HEK293T (cell line): ENCODE measurements at regions not wholly inside any gene's neighbourhood (a gene's known extent, or its start where the extent isn't known, plus 50 kb on each side); places are given as distances from the start of the nearest gene placed in this dataset.
"Not testable (repeated sequence)": the region's sequence is repeated elsewhere in the genome, so short reads cannot be mapped to it uniquely, and the experiment has no call there.

Experiments used
- CTCF ChIA-PET: fragments of 350-600 bp; formaldehyde crosslinking; extraction: SDS; loops from one replicate; lab custom pipeline; 2021; ENCODE audit warnings: antibody characterized with exemption, inconsistent platforms; lab: Yijun Ruan, JAX
- POLR2A ChIA-PET: fragments of 350-600 bp; formaldehyde crosslinking; extraction: SDS; loops from one replicate; lab custom pipeline; 2020; ENCODE audit warnings: antibody characterized with exemption, inconsistent platforms; lab: Yijun Ruan, JAX
- DNase-seq: peaks from one replicate; pipeline ENCODE4 v3.0.0; 2012; ENCODE audit warnings: mixed read lengths; ENCODE audit errors: extremely low spot score
- ARNT ChIP-seq: fragments of 450-650 bp; IDR thresholded peaks from 2 replicates; pipeline ENCODE4 v1.6.1; 2017; ENCODE audit warnings: mild to moderate bottlenecking
- BHLHE40 ChIP-seq: fragments of 450-650 bp; IDR thresholded peaks from 2 replicates; pipeline ENCODE4 v1.6.1; 2016; ENCODE audit warnings: mild to moderate bottlenecking, moderate library complexity, borderline replicate concordance
- CTBP1 ChIP-seq: fragments of 450-650 bp; IDR thresholded peaks from 2 replicates; pipeline ENCODE4 v1.6.1; 2016; ENCODE audit warnings: borderline replicate concordance
- ELF4 ChIP-seq: fragments of 450-650 bp; IDR thresholded peaks from 2 replicates; pipeline ENCODE4 v1.6.1; 2017; ENCODE audit warnings: antibody characterized with exemption
- FOXA1 ChIP-seq: fragments of 450-650 bp; IDR thresholded peaks from 2 replicates; pipeline ENCODE4 v1.6.1; 2016; ENCODE audit warnings: mild to moderate bottlenecking
- FOXK2 ChIP-seq: fragments of 450-650 bp; IDR thresholded peaks from 2 replicates; pipeline ENCODE4 v1.6.1; 2016; ENCODE audit warnings: mild to moderate bottlenecking
- FOXM1 ChIP-seq: fragments of 450-650 bp; IDR thresholded peaks from 2 replicates; pipeline ENCODE4 v1.6.1; 2017; ENCODE audit warnings: mild to moderate bottlenecking, borderline replicate concordance
- HDGF ChIP-seq: fragments of 450-650 bp; IDR thresholded peaks from 2 replicates; pipeline ENCODE4 v1.6.1; 2017; ENCODE audit warnings: antibody characterized with exemption, borderline replicate concordance
- L3MBTL2 ChIP-seq: fragments of 450-650 bp; conservative IDR thresholded peaks from 2 replicates; pipeline ENCODE4 v1.6.1; 2016; ENCODE audit warnings: mild to moderate bottlenecking
- LEF1 ChIP-seq: fragments of 450-650 bp; IDR thresholded peaks from 2 replicates; pipeline ENCODE4 v1.6.1; 2017; ENCODE audit warnings: mild to moderate bottlenecking, borderline replicate concordance
- NFRKB ChIP-seq: fragments of 450-650 bp; IDR thresholded peaks from 2 replicates; pipeline ENCODE4 v1.6.1; 2016; ENCODE audit warnings: mild to moderate bottlenecking, moderate library complexity
- SP1 ChIP-seq: fragments of 450-650 bp; IDR thresholded peaks from 2 replicates; pipeline ENCODE4 v1.6.1; 2017
- SUZ12 ChIP-seq: fragments of 450-650 bp; IDR thresholded peaks from 2 replicates; pipeline ENCODE4 v1.6.1; 2016; ENCODE audit warnings: mild to moderate bottlenecking
- TARDBP ChIP-seq: fragments of 450-650 bp; IDR thresholded peaks from 2 replicates; pipeline ENCODE4 v1.6.1; 2016
- ZNF384 ChIP-seq: fragments of 450-650 bp; IDR thresholded peaks from 2 replicates; pipeline ENCODE4 v1.6.1; 2016
- TF ChIP-seq, protein P1 (sequence below): fragments of 450-650 bp; IDR thresholded peaks from 2 replicates; pipeline ENCODE4 v1.6.1; 2016

GRCh38 chr16:29132869-29133268 is 148.0 kb downstream of the LAT start:
- CTCF ChIA-PET, POLR2A ChIA-PET, DNase-seq: not testable (repeated sequence)

DNA sequence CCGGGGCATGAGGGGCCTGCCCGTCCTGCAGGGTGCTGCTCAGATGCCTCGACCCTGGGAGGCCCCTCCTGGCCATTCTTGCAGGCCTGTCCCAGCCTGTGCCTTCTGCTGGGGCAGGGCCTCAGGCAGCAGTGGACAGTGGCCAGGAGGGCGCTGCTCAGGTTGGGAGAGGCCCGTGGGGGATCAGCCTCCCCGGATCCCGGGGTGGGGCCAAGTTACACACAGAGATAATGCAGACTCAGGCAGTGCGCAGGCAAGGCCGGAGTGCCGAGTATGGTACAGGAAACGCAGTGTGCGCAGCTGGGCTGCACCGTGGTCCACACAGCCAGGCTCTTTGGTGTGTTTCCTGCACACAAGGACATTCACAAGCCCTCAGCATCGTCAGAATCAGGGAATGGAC is 147.6 kb downstream of the LAT start:
- POLR2A ChIA-PET, CTCF ChIA-PET, DNase-seq: not testable (repeated sequence)

DNA sequence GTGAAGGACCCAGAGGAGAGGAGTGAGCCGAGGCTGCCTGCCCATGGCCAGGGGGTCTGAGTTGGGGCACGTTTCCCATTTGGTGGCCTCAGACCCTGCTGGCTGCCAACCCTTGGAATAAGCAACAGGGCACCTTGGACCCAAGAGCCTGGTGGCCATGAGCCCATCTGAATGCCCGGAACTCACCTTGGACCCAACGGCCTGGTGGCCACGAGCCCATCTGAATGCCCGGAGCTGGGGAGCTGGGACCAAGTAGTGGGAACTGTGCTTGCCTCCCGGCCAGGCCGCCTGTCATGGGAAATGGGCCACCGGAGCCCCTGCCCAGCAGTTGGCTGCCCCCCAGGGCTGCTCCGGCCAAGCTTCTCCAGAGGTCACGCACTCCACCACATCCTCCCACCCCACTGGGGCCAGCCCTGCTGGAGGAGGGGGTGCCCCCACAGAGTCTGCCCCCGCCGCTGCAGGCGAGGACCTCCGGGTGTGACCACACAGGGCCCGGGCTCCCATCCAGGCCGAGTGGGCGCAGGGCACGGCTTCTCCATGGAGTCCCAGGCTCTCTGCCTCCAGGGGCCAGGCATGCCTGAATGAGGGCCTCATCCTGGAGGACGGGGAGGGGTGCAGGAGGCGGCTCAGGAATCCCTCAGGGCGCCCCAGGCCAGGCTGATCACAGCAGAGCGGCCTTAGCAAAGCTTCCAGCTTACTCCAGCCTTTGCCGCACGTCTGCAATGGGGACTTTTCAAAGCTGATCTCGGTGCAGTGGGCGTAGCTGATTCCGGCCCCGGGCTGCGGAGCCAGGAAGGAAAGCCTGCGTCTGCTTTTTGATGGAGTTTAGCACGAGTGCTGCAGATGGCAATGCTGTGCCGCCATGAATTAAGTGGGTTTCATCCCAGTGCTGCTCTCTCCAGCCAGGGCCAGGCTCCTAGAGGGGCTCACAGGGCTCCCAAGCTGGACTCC is 146.3 kb downstream of the LAT start:
- CTCF ChIA-PET, POLR2A ChIA-PET, DNase-seq: not testable (repeated sequence)

- DNase-seq, POLR2A ChIA-PET, CTCF ChIA-PET: not testable (repeated sequence)
Measured at GRCh38 chr16:29130131-29130711, 145.4 kb downstream of the LAT start.

- POLR2A ChIA-PET, CTCF ChIA-PET, DNase-seq: not testable (repeated sequence)
Measured at GRCh38 chr16:29129458-29130038, 144.7 kb downstream of the LAT start.

GRCh38 chr16:29128732-29129457 is 144.0 kb downstream of the LAT start:
- CTCF ChIA-PET, POLR2A ChIA-PET, DNase-seq: not testable (repeated sequence)

DNA sequence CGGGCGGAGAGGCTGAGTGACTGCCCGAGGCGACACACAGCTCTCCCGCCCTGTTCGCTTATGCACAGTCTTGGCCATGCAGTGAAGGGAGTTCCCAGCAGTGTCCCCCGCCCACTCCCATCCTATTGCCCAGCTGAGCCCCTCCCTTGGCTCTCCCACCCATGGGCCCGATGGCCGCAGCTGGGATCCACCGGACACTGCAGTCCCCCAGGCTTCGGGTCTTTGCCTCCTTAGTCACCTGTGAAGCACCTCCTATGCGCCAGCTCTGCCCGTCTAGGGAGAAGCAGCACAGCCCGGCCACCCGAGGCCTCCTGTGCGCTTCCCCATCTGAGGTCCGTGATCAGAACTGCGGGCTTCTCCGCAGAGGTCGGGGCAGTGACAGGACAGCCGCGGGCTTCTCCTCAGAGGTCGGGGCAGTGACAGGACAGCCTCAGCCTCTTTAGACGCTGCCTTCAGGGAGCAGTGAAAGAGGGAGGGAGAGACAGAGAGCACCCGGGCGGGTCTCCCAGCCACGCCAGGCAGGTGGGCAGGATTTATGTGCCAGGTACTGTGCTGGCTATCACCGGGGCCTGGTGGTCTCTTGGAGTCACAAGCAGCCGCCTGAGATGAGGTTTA is 143.1 kb downstream of the LAT start:
- POLR2A ChIA-PET, DNase-seq, CTCF ChIA-PET: not testable (repeated sequence)

DNA sequence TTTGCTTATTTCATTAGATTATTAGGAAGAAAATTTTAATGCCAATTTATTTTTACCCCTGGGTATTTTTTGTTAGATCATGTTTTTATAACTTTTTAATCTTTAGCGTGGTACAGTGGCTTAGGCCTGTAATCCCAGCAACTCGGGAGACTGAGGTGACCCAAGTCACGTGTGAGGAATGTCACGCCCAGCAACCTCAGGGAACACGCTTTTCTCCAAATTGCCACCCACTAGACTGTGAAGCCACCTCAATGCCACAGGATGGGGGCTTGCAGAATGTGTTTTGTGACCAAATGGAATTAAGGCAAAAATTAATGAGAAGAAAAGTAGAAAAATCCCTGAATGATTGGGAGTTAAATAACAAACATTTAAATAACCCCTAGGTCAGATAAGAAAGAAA is 141.8 kb downstream of the LAT start:
- ChIA-PET CTCF (no interaction called here), POLR2A (no interaction called here)
- TF ChIP-seq LEF1 (no peak), FOXM1 (no peak), SP1 (no peak), NFRKB (no peak), ARNT (no peak), FOXA1 (no peak), ELF4 (no peak), BHLHE40 (no peak), CTBP1 (no peak), HDGF (no peak), L3MBTL2 (no peak), FOXK2 (no peak), ZNF384 (no peak), SUZ12 (no peak), TARDBP (no peak)
- TF ChIP-seq, protein P1, sequence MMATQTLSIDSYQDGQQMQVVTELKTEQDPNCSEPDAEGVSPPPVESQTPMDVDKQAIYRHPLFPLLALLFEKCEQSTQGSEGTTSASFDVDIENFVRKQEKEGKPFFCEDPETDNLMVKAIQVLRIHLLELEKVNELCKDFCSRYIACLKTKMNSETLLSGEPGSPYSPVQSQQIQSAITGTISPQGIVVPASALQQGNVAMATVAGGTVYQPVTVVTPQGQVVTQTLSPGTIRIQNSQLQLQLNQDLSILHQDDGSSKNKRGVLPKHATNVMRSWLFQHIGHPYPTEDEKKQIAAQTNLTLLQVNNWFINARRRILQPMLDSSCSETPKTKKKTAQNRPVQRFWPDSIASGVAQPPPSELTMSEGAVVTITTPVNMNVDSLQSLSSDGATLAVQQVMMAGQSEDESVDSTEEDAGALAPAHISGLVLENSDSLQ: no peak
- DNase-seq: no peak

DNA sequence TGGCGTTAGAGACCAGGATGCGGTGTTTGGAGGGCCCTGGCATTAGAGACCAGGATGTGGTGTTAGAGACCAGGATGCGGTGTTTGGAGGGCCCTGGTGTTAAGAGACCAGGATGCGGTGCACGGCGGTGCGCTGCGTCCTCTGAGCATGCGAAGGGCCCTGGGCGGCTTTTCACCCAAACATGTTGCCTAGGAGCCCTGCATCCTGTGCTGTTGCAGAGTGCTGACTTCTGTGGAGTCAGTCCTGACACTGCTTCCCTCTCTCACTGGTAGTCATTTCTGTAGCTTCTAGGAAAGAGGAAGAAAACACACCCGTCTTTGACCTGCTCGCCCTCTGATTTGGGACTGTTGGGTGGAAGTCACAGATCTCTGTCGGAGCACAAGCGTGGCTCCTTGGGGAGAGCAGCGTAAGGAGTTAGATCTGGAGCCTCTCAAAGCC is 141.2 kb downstream of the LAT start:
- no peak for DNase-seq
- POLR2A ChIA-PET: no interaction called here
- CTCF ChIA-PET: no interaction called here
- TF ChIP-seq HDGF (no peak), ZNF384 (no peak), SUZ12 (no peak), BHLHE40 (no peak), FOXA1 (no peak), FOXK2 (no peak), ELF4 (no peak), ARNT (no peak), TARDBP (no peak)
